RWPE2 (cell line): ENCODE measurements at regions not wholly inside any gene's neighbourhood (a gene's known extent, or its start where the extent isn't known, plus 50 kb on each side); places are given as distances from the start of the nearest gene placed in this dataset.

Source experiments
- ATAC-seq: fragments of 200-7000 bp; cut with Tn5 transposase; 3 replicates; pipeline ENCODE4 v1.9.1; 2021; ENCODE audit warnings: low read depth
- DNase-seq: peaks from one replicate; pipeline ENCODE4 v3.0.0-alpha.2; 2020; ENCODE audit warnings: low spot score
- H3K27ac ChIP-seq: fragments of 450-650 bp; 2 replicates; pipeline ENCODE4 v1.5.1; 2017; ENCODE audit warnings: mild to moderate bottlenecking; ENCODE audit not compliant: poor library complexity, severe bottlenecking
- H3K27me3 ChIP-seq: fragments of 250-450 bp; sonication (Bioruptor Pico); 2 replicates; pipeline ENCODE4 v1.5.1; 2021; ENCODE audit warnings: mild to moderate bottlenecking, moderate library complexity; ENCODE audit not compliant: insufficient read depth, poor library complexity, severe bottlenecking
- H3K36me3 ChIP-seq: fragments of 250-450 bp; sonication (Bioruptor Pico); 2 replicates; pipeline ENCODE4 v1.5.1; 2020; ENCODE audit warnings: low read depth, mild to moderate bottlenecking, moderate library complexity
- H3K4me1 ChIP-seq: fragments of 250-450 bp; sonication (Bioruptor Pico); 2 replicates; pipeline ENCODE4 v1.5.1; 2021; ENCODE audit warnings: mild to moderate bottlenecking, moderate library complexity; ENCODE audit not compliant: insufficient read depth, poor library complexity, severe bottlenecking
- H3K4me3 ChIP-seq: fragments of 250-450 bp; sonication (Bioruptor Pico); 2 replicates; pipeline ENCODE4 v1.5.1; 2021; ENCODE audit warnings: mild to moderate bottlenecking, moderate library complexity; ENCODE audit not compliant: severe bottlenecking
- H3K9me3 ChIP-seq: fragments of 250-450 bp; sonication (Bioruptor Pico); 2 replicates; pipeline ENCODE4 v1.5.1; 2021; ENCODE audit warnings: mild to moderate bottlenecking, moderate library complexity; ENCODE audit not compliant: severe bottlenecking
- CTCF ChIP-seq: fragments of 450-650 bp; IDR thresholded peaks from one replicate; pipeline ENCODE4 v1.5.1; 2017; ENCODE audit warnings: mild to moderate bottlenecking, moderate library complexity; ENCODE audit not compliant: poor library complexity, severe bottlenecking

GRCh38 chr6:67898875-67899274, 736.2 kb upstream of the ADGRB3 start:
- DNase-seq (no peak), ATAC-seq (no peak)
- Histone ChIP-seq H3K36me3 (no peaks in the 10 kb centered on the region), H3K27ac (no peak overlapping the region), H3K4me1 (no peaks in the 10 kb centered on the region), H3K27me3 (peaks cover 4% of the 10 kb centered on the region), H3K4me3 (no peak overlapping the region), H3K9me3 (no peaks in the 10 kb centered on the region)
- TF ChIP-seq CTCF, result no peak

GRCh38 chr6:67897998-67898607, 737.0 kb upstream of the ADGRB3 start:
- no peaks in the 10 kb centered on the region for H3K9me3 ChIP-seq
- H3K4me1 ChIP-seq, result no peaks in the 10 kb centered on the region
- no peak overlapping the region for H3K4me3 ChIP-seq
- DNase-seq (no peak), ATAC-seq (no peak)
- no peak for TF ChIP-seq CTCF
- no peak overlapping the region for H3K27ac ChIP-seq
- no peaks in the 10 kb centered on the region for H3K36me3 ChIP-seq
- H3K27me3 ChIP-seq, result peaks cover 4% of the 10 kb centered on the region

GRCh38 chr6:67896476-67896875, 738.6 kb upstream of the ADGRB3 start:
- no peak for DNase-seq
- H3K27ac ChIP-seq, result no peak overlapping the region
- no peak overlapping the region for H3K4me3 ChIP-seq
- no peaks in the 10 kb centered on the region for H3K4me1 ChIP-seq
- H3K27me3 ChIP-seq, result peaks cover 4% of the 10 kb centered on the region
- H3K36me3 ChIP-seq, result no peaks in the 10 kb centered on the region
- TF ChIP-seq CTCF, result no peak
- H3K9me3 ChIP-seq, result no peaks in the 10 kb centered on the region
- ATAC-seq, result no peak

- no peaks in the 10 kb centered on the region for H3K27me3 ChIP-seq
- ATAC-seq, result no peak
- no peak overlapping the region for H3K27ac ChIP-seq
- no peaks in the 10 kb centered on the region for H3K36me3 ChIP-seq
- no peak for DNase-seq
- no peaks in the 10 kb centered on the region for H3K9me3 ChIP-seq
- H3K4me1 ChIP-seq, result no peaks in the 10 kb centered on the region
- no peak for TF ChIP-seq CTCF
- no peak overlapping the region for H3K4me3 ChIP-seq
These were observed 745.4 kb upstream of the ADGRB3 start for GRCh38 chr6:67889682-67889995.

- Histone ChIP-seq H3K4me3 (no peak overlapping the region), H3K9me3 (no peaks in the 10 kb centered on the region), H3K27me3 (no peaks in the 10 kb centered on the region), H3K4me1 (no peaks in the 10 kb centered on the region), H3K36me3 (no peaks in the 10 kb centered on the region), H3K27ac (no peak overlapping the region)
- no peak for ATAC-seq
- TF ChIP-seq CTCF, result no peak
- no peak for DNase-seq
These were observed 746.0 kb upstream of the ADGRB3 start for GRCh38 chr6:67888886-67889681.
